Neutrophil (primary cell): ENCODE measurements at regions not wholly inside any gene's neighbourhood (a gene's known extent, or its start where the extent isn't known, plus 50 kb on each side); places are given as distances from the start of the nearest gene placed in this dataset.

Experiments used
- H3K27ac ChIP-seq: fragments of 200-600 bp; sonication (generic); 2 replicates; pipeline ENCODE4 v1.5.1; 2016; ENCODE audit warnings: mild to moderate bottlenecking, moderate library complexity
- H3K27me3 ChIP-seq: fragments of 200-600 bp; sonication (generic); 2 replicates; pipeline ENCODE4 v1.6.0; 2016; ENCODE audit warnings: mild to moderate bottlenecking
- H3K36me3 ChIP-seq: fragments of 200-600 bp; sonication (generic); 2 replicates; pipeline ENCODE4 v1.5.1; 2017
- H3K4me1 ChIP-seq, 2 experiments: fragments of 200-600 bp in 1 of 2; sonication (generic) in 1 of 2; 1 replicate in 1 of 2; 2 replicates in 1 of 2; pipeline versions ENCODE4 v1.5.1 to v1.6.1; 2013 to 2016; ENCODE audit warnings: low read depth in 1 of 2, low read length in 1 of 2, mild to moderate bottlenecking in 1 of 2, moderate library complexity in 1 of 2; ENCODE audit not compliant: control insufficient read depth in 1 of 2, insufficient read depth in 1 of 2
- H3K4me3 ChIP-seq, 2 experiments: fragments of 200-600 bp in 1 of 2; sonication (generic) in 1 of 2; 1 replicate in 1 of 2; 2 replicates in 1 of 2; pipeline ENCODE4 v1.5.1; 2013 to 2016; ENCODE audit warnings: low read depth in 1 of 2, low read length in 1 of 2, mild to moderate bottlenecking in 1 of 2, moderate library complexity in 1 of 2
- H3K9me3 ChIP-seq: fragments of 200-600 bp; sonication (generic); 2 replicates; pipeline ENCODE4 v1.5.1; 2016
- CTCF ChIP-seq: fragments of 200-600 bp; sonication (generic); IDR thresholded peaks from 2 replicates; pipeline ENCODE4 v1.5.1; 2016; ENCODE audit warnings: antibody characterized with exemption

- no peaks in the 10 kb centered on the region for H3K36me3 ChIP-seq
- H3K9me3 ChIP-seq, result no peaks in the 10 kb centered on the region
- TF ChIP-seq CTCF, result no peak
- H3K27ac ChIP-seq, result no peak overlapping the region
- peaks cover 17 to 18% of the 10 kb centered on the region in 2 experiments for H3K4me1 ChIP-seq
- no peak overlapping the region for H3K4me3 ChIP-seq
- H3K27me3 ChIP-seq, result peaks cover 79% of the 10 kb centered on the region
Observed at GRCh38 chr1:38580594-38580993, 279.0 kb downstream of the RRAGC start.

- peaks cover 83% of the 10 kb centered on the region for H3K27me3 ChIP-seq
- no peak overlapping the region for H3K4me3 ChIP-seq
Observed at GRCh38 chr1:38579056-38579455, 280.5 kb downstream of the RRAGC start.

GRCh38 chr1:38578271-38578951 is 281.2 kb downstream of the RRAGC start:
- TF ChIP-seq CTCF, result no peak
- Histone ChIP-seq H3K4me3 (peak overlapping the region in 1 of 2 experiments; percentile 53), H3K36me3 (no peaks in the 10 kb centered on the region), H3K27ac (no peak overlapping the region), H3K4me1 (peaks cover 17 to 18% of the 10 kb centered on the region in 2 experiments), H3K27me3 (peaks cover 89% of the 10 kb centered on the region), H3K9me3 (no peaks in the 10 kb centered on the region)

More at GRCh38 chr1:38579056-38579455, 280.5 kb downstream of the RRAGC start:
- no peaks in the 10 kb centered on the region for H3K9me3 ChIP-seq
- no peaks in the 10 kb centered on the region for H3K36me3 ChIP-seq
- no peak for TF ChIP-seq CTCF
- peaks cover 17 to 18% of the 10 kb centered on the region in 2 experiments for H3K4me1 ChIP-seq
- no peak overlapping the region for H3K27ac ChIP-seq

- Histone ChIP-seq H3K9me3 (no peaks in the 10 kb centered on the region), H3K27me3 (peaks cover 93% of the 10 kb centered on the region), H3K36me3 (no peaks in the 10 kb centered on the region), H3K4me3 (peak overlapping the region in 1 of 2 experiments; percentile 53), H3K27ac (no peak overlapping the region), H3K4me1 (peaks cover 17 to 18% of the 10 kb centered on the region in 2 experiments)
- no peak for TF ChIP-seq CTCF
Observed at GRCh38 chr1:38577937-38578270, 281.7 kb downstream of the RRAGC start.

GRCh38 chr1:38577385-38577784 is 282.2 kb downstream of the RRAGC start:
- H3K36me3 ChIP-seq, result no peaks in the 10 kb centered on the region
- H3K4me3 ChIP-seq, result no peak overlapping the region
- H3K4me1 ChIP-seq, result peaks cover 17 to 18% of the 10 kb centered on the region in 2 experiments
- peaks cover 92% of the 10 kb centered on the region for H3K27me3 ChIP-seq
- no peak for TF ChIP-seq CTCF
- no peak overlapping the region for H3K27ac ChIP-seq
- no peaks in the 10 kb centered on the region for H3K9me3 ChIP-seq
